ENCODE measurements at regions not wholly inside any gene's neighbourhood (a gene's known extent, or its start where the extent isn't known, plus 50 kb on each side); places are given as distances from the start of the nearest gene placed in this dataset.

DNA sequence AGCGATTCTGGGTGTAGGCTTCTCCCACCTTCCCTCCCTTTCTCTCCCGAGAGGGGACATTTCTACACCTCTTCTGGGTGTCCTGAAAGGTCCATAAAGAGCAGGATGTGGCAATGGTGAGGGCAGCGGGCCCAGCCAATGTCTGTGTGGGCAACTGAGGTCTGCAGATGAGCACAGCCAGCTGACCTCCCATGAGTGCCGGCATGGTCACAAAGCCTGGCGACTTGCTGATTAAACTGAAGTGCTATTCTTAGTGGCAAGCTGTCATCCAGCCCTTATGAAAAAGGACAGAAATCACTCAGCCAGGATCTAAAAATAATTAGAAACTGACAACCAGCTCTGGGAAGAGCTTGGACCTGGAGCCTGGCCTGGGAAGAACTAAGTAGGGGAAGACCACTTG is 124.3 kb upstream of the RGMA start:
- H3K36me3 Mint-ChIP-seq: no peaks in the 10 kb centered on the region; the same call in 1 of the 2 replicates
- POLR2A ChIA-PET: no interaction called here
- peaks cover 5% of the 10 kb centered on the region; the same call in 1 of the 2 replicates for H3K4me1 Mint-ChIP-seq
- CTCF ChIA-PET: no interaction called here
- ATAC-seq (no peak), DNase-seq (ENCODE audit: low spot score) (no peak)
- peaks cover 19% of the 10 kb centered on the region for H3K9me3 Mint-ChIP-seq
- no peak overlapping the region for H3K4me3 Mint-ChIP-seq
- H3K27me3 Mint-ChIP-seq (ENCODE audit: low read depth): peaks cover 4% of the 10 kb centered on the region
- TF ChIP-seq, protein P1, sequence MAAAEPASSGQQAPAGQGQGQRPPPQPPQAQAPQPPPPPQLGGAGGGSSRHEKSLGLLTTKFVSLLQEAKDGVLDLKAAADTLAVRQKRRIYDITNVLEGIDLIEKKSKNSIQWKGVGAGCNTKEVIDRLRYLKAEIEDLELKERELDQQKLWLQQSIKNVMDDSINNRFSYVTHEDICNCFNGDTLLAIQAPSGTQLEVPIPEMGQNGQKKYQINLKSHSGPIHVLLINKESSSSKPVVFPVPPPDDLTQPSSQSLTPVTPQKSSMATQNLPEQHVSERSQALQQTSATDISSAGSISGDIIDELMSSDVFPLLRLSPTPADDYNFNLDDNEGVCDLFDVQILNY (CRISPR knock-in tag; IDR thresholded peaks at IDR 0.05): no peak
- TF ChIP-seq, protein P2, sequence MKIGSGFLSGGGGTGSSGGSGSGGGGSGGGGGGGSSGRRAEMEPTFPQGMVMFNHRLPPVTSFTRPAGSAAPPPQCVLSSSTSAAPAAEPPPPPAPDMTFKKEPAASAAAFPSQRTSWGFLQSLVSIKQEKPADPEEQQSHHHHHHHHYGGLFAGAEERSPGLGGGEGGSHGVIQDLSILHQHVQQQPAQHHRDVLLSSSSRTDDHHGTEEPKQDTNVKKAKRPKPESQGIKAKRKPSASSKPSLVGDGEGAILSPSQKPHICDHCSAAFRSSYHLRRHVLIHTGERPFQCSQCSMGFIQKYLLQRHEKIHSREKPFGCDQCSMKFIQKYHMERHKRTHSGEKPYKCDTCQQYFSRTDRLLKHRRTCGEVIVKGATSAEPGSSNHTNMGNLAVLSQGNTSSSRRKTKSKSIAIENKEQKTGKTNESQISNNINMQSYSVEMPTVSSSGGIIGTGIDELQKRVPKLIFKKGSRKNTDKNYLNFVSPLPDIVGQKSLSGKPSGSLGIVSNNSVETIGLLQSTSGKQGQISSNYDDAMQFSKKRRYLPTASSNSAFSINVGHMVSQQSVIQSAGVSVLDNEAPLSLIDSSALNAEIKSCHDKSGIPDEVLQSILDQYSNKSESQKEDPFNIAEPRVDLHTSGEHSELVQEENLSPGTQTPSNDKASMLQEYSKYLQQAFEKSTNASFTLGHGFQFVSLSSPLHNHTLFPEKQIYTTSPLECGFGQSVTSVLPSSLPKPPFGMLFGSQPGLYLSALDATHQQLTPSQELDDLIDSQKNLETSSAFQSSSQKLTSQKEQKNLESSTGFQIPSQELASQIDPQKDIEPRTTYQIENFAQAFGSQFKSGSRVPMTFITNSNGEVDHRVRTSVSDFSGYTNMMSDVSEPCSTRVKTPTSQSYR (CRISPR knock-in tag; IDR thresholded peaks at IDR 0.05): no peak
- TF ChIP-seq, protein P3, sequence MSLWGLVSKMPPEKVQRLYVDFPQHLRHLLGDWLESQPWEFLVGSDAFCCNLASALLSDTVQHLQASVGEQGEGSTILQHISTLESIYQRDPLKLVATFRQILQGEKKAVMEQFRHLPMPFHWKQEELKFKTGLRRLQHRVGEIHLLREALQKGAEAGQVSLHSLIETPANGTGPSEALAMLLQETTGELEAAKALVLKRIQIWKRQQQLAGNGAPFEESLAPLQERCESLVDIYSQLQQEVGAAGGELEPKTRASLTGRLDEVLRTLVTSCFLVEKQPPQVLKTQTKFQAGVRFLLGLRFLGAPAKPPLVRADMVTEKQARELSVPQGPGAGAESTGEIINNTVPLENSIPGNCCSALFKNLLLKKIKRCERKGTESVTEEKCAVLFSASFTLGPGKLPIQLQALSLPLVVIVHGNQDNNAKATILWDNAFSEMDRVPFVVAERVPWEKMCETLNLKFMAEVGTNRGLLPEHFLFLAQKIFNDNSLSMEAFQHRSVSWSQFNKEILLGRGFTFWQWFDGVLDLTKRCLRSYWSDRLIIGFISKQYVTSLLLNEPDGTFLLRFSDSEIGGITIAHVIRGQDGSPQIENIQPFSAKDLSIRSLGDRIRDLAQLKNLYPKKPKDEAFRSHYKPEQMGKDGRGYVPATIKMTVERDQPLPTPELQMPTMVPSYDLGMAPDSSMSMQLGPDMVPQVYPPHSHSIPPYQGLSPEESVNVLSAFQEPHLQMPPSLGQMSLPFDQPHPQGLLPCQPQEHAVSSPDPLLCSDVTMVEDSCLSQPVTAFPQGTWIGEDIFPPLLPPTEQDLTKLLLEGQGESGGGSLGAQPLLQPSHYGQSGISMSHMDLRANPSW (CRISPR knock-in tag; conservative IDR thresholded peaks at IDR 0.05; ENCODE audit: low read depth): no peak
- TF ChIP-seq IRF2 (CRISPR knock-in tag; IDR thresholded peaks at IDR 0.05; ENCODE audit: borderline replicate concordance, low read depth) (no peak), RORB (CRISPR knock-in tag; IDR thresholded peaks at IDR 0.05) (no peak), RELA (CRISPR knock-in tag; IDR thresholded peaks at IDR 0.05; ENCODE audit: borderline replicate concordance) (no peak), PRRX2 (CRISPR knock-in tag; IDR thresholded peaks at IDR 0.05) (no peak), TEAD4 (CRISPR knock-in tag; IDR thresholded peaks at IDR 0.05) (no peak), GTF2I (CRISPR knock-in tag; conservative IDR thresholded peaks at IDR 0.05) (no peak)
- TF ChIP-seq, protein P4, sequence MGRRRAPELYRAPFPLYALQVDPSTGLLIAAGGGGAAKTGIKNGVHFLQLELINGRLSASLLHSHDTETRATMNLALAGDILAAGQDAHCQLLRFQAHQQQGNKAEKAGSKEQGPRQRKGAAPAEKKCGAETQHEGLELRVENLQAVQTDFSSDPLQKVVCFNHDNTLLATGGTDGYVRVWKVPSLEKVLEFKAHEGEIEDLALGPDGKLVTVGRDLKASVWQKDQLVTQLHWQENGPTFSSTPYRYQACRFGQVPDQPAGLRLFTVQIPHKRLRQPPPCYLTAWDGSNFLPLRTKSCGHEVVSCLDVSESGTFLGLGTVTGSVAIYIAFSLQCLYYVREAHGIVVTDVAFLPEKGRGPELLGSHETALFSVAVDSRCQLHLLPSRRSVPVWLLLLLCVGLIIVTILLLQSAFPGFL (CRISPR knock-in tag; IDR thresholded peaks at IDR 0.05; ENCODE audit: borderline replicate concordance): no peak
- no peak overlapping the region for H3K27ac Mint-ChIP-seq

DNA sequence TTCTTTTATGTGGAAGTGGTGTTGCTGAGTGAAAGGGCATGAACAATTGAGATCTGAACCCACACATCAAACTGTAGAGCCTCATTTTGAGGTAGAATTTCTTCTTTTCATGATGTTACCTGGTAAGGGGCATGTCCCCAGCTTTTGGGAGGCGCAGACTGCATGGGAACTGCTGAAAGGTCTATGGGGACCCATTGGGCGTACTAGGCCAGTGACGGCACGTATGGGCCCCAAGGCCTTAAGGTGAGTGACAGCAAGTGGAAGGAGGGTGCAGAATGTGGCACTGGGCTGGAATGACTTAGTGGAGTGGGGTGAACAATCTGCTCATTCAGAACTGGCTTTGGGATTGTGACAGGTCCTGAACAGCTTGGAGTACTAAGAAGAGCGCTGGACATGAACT is 123.6 kb upstream of the RGMA start:
- ChIA-PET CTCF (no interaction called here), POLR2A (no interaction called here)
- Mint-ChIP-seq H3K4me1 (peaks cover 5% of the 10 kb centered on the region; the same call in 1 of the 2 replicates), H3K27me3 (ENCODE audit: low read depth) (peaks cover 4% of the 10 kb centered on the region), H3K4me3 (no peak overlapping the region), H3K36me3 (no peaks in the 10 kb centered on the region; the same call in 1 of the 2 replicates), H3K27ac (no peak overlapping the region), H3K9me3 (peaks cover 19% of the 10 kb centered on the region)
- no peak for DNase-seq (ENCODE audit: low spot score)
- no peak for ATAC-seq
- TF ChIP-seq RELA (CRISPR knock-in tag; IDR thresholded peaks at IDR 0.05; ENCODE audit: borderline replicate concordance) (no peak), GABPB1 (CRISPR knock-in tag; IDR thresholded peaks at IDR 0.05) (no peak), GTF2I (CRISPR knock-in tag; conservative IDR thresholded peaks at IDR 0.05) (no peak)
- TF ChIP-seq, protein P5, sequence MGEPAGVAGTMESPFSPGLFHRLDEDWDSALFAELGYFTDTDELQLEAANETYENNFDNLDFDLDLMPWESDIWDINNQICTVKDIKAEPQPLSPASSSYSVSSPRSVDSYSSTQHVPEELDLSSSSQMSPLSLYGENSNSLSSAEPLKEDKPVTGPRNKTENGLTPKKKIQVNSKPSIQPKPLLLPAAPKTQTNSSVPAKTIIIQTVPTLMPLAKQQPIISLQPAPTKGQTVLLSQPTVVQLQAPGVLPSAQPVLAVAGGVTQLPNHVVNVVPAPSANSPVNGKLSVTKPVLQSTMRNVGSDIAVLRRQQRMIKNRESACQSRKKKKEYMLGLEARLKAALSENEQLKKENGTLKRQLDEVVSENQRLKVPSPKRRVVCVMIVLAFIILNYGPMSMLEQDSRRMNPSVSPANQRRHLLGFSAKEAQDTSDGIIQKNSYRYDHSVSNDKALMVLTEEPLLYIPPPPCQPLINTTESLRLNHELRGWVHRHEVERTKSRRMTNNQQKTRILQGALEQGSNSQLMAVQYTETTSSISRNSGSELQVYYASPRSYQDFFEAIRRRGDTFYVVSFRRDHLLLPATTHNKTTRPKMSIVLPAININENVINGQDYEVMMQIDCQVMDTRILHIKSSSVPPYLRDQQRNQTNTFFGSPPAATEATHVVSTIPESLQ (CRISPR knock-in tag; IDR thresholded peaks at IDR 0.05): no peak
- TF ChIP-seq, protein P6, sequence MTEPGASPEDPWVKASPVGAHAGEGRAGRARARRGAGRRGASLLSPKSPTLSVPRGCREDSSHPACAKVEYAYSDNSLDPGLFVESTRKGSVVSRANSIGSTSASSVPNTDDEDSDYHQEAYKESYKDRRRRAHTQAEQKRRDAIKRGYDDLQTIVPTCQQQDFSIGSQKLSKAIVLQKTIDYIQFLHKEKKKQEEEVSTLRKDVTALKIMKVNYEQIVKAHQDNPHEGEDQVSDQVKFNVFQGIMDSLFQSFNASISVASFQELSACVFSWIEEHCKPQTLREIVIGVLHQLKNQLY (CRISPR knock-in tag; IDR thresholded peaks at IDR 0.05): no peak
- TF ChIP-seq, protein P7, sequence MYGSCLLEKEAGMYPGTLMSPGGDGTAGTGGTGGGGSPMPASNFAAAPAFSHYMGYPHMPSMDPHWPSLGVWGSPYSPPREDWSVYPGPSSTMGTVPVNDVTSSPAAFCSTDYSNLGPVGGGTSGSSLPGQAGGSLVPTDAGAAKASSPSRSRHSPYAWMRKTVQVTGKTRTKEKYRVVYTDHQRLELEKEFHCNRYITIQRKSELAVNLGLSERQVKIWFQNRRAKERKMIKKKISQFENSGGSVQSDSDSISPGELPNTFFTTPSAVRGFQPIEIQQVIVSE (CRISPR knock-in tag; IDR thresholded peaks at IDR 0.05; ENCODE audit: borderline replicate concordance): no peak
- TF ChIP-seq, protein P8, sequence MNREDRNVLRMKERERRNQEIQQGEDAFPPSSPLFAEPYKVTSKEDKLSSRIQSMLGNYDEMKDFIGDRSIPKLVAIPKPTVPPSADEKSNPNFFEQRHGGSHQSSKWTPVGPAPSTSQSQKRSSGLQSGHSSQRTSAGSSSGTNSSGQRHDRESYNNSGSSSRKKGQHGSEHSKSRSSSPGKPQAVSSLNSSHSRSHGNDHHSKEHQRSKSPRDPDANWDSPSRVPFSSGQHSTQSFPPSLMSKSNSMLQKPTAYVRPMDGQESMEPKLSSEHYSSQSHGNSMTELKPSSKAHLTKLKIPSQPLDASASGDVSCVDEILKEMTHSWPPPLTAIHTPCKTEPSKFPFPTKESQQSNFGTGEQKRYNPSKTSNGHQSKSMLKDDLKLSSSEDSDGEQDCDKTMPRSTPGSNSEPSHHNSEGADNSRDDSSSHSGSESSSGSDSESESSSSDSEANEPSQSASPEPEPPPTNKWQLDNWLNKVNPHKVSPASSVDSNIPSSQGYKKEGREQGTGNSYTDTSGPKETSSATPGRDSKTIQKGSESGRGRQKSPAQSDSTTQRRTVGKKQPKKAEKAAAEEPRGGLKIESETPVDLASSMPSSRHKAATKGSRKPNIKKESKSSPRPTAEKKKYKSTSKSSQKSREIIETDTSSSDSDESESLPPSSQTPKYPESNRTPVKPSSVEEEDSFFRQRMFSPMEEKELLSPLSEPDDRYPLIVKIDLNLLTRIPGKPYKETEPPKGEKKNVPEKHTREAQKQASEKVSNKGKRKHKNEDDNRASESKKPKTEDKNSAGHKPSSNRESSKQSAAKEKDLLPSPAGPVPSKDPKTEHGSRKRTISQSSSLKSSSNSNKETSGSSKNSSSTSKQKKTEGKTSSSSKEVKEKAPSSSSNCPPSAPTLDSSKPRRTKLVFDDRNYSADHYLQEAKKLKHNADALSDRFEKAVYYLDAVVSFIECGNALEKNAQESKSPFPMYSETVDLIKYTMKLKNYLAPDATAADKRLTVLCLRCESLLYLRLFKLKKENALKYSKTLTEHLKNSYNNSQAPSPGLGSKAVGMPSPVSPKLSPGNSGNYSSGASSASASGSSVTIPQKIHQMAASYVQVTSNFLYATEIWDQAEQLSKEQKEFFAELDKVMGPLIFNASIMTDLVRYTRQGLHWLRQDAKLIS (CRISPR knock-in tag; IDR thresholded peaks at IDR 0.05; ENCODE audit: borderline replicate concordance): no peak
- TF ChIP-seq, protein P9, sequence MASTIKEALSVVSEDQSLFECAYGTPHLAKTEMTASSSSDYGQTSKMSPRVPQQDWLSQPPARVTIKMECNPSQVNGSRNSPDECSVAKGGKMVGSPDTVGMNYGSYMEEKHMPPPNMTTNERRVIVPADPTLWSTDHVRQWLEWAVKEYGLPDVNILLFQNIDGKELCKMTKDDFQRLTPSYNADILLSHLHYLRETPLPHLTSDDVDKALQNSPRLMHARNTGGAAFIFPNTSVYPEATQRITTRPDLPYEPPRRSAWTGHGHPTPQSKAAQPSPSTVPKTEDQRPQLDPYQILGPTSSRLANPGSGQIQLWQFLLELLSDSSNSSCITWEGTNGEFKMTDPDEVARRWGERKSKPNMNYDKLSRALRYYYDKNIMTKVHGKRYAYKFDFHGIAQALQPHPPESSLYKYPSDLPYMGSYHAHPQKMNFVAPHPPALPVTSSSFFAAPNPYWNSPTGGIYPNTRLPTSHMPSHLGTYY (CRISPR knock-in tag; IDR thresholded peaks at IDR 0.05): no peak
- TF ChIP-seq, protein P10, sequence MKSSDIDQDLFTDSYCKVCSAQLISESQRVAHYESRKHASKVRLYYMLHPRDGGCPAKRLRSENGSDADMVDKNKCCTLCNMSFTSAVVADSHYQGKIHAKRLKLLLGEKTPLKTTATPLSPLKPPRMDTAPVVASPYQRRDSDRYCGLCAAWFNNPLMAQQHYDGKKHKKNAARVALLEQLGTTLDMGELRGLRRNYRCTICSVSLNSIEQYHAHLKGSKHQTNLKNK (CRISPR knock-in tag; IDR thresholded peaks at IDR 0.05): no peak
